ENCODE measurements at regions not wholly inside any gene's neighbourhood (a gene's known extent, or its start where the extent isn't known, plus 50 kb on each side); places are given as distances from the start of the nearest gene placed in this dataset.

- no peak for TF ChIP-seq POLR2AphosphoS5 (IDR thresholded peaks at IDR 0.05; ENCODE audit: low read depth, low read length)
- no peak for TF ChIP-seq FOXJ3 (CRISPR knock-in tag; IDR thresholded peaks at IDR 0.05)
- no peak for TF ChIP-seq RCOR1 (IDR thresholded peaks at IDR 0.05; ENCODE audit: low read length)
- TF ChIP-seq ZBTB33 (IDR thresholded peaks at IDR 0.05; ENCODE audit: borderline replicate concordance, low read depth): no peak
- TF ChIP-seq MAX (IDR thresholded peaks at IDR 0.05; ENCODE audit: low read depth): no peak
- no peak for TF ChIP-seq CTCF (IDR thresholded peaks at IDR 0.05)
- TF ChIP-seq EP300 (IDR thresholded peaks at IDR 0.05; ENCODE audit: borderline replicate concordance in 1 of 2, low read depth in 1 of 2, low read length in 1 of 2): no peak
- TF ChIP-seq RAD21 (IDR thresholded peaks at IDR 0.05; ENCODE audit: low read length): no peak
- no peak for TF ChIP-seq GABPA (IDR thresholded peaks at IDR 0.05; ENCODE audit: low read depth)
- TF ChIP-seq MXI1 (IDR thresholded peaks at IDR 0.05; ENCODE audit: low read depth, low read length): no peak
- no peak for TF ChIP-seq FOSL2 (IDR thresholded peaks at IDR 0.05; ENCODE audit: borderline replicate concordance, low read depth)
- TF ChIP-seq TAF1 (IDR thresholded peaks at IDR 0.05; ENCODE audit: borderline replicate concordance, low read depth, low read length): no peak
- TF ChIP-seq TEAD4 (IDR thresholded peaks at IDR 0.05; ENCODE audit: borderline replicate concordance, insufficient read depth): no peak
- TF ChIP-seq JUND (IDR thresholded peaks at IDR 0.05): no peak
- no peak for TF ChIP-seq MEF2A (IDR thresholded peaks at IDR 0.05; ENCODE audit: borderline replicate concordance, low read depth)
- TF ChIP-seq RFX5 (IDR thresholded peaks at IDR 0.05; ENCODE audit: low read length): no peak
- no peak overlapping the region for H3K27ac ChIP-seq (ENCODE audit: low read depth in 2 of 2, low read length in 1 of 2)
- H3K79me2 ChIP-seq (ENCODE audit: insufficient read depth): no peaks in the 10 kb centered on the region
- ChIA-PET CTCF (no interaction called here), POLR2A (no interaction called here)
- 64% methylated on average over 4 of the region's 5 CpGs for WGBS (ENCODE audit: low lambda C conversion rate)
- H4K20me1 ChIP-seq (ENCODE audit: insufficient read depth): no peaks in the 10 kb centered on the region
- no peak for DNase-seq
- H3K4me3 ChIP-seq (ENCODE audit: low read depth in 2 of 2, low read length in 1 of 2): no peak overlapping the region
- H3K9me3 ChIP-seq: no peaks in the 10 kb centered on the region
- H3K27me3 ChIP-seq (ENCODE audit: insufficient read depth): no peaks in the 10 kb centered on the region; the same call in 1 of the 2 replicates
- H3K4me2 ChIP-seq: no peak overlapping the region
- no peak overlapping the region for H3K9ac ChIP-seq
- H3K4me1 ChIP-seq (ENCODE audit: control insufficient read depth in 1 of 2, insufficient read depth in 2 of 2, low read depth in 1 of 2, low read length in 1 of 2): no peaks in the 10 kb centered on the region; a peak in 1 of 4 replicates
- no peak overlapping the region for H2AFZ ChIP-seq (ENCODE audit: low read depth)
- no peaks in the 10 kb centered on the region for H3F3A ChIP-seq (replicated peaks; ENCODE audit: insufficient read depth)
- no peaks in the 10 kb centered on the region for H3K36me3 ChIP-seq (replicated peaks in 1 of 2; ENCODE audit: control insufficient read depth in 1 of 2, insufficient read depth in 2 of 2, low read length in 1 of 2)
- no peaks in the 10 kb centered on the region for H3K9me2 ChIP-seq
Measured at GRCh38 chr3:43926055-43926454, 235.3 kb downstream of the ABHD5 start.

- H3F3A ChIP-seq (replicated peaks; ENCODE audit: insufficient read depth): no peaks in the 10 kb centered on the region
- H3K4me1 ChIP-seq (ENCODE audit: control insufficient read depth in 1 of 2, insufficient read depth in 2 of 2, low read depth in 1 of 2, low read length in 1 of 2): no peaks in the 10 kb centered on the region
- peak; percentile 20 for DNase-seq
- no peaks in the 10 kb centered on the region; the same call in 1 of the 2 replicates for H3K27me3 ChIP-seq (ENCODE audit: insufficient read depth)
- no peak overlapping the region for H3K4me3 ChIP-seq (ENCODE audit: low read depth in 2 of 2, low read length in 1 of 2)
- whole genome bisulfite sequencing (ENCODE audit: low lambda C conversion rate): 48% methylated on average over 3 of the region's 3 CpGs
- TF ChIP-seq IRF3 (IDR thresholded peaks at IDR 0.05; ENCODE audit: low read depth, low read length) (no peak), TAF1 (IDR thresholded peaks at IDR 0.05; ENCODE audit: borderline replicate concordance, low read depth, low read length) (no peak), EZH2phosphoT487 (IDR thresholded peaks at IDR 0.05; ENCODE audit: borderline replicate concordance, low read depth) (no peak), MAX (IDR thresholded peaks at IDR 0.05; ENCODE audit: low read depth) (no peak), RFX5 (IDR thresholded peaks at IDR 0.05; ENCODE audit: low read length) (no peak), MEF2A (IDR thresholded peaks at IDR 0.05; ENCODE audit: borderline replicate concordance, low read depth) (no peak), SIN3A (IDR thresholded peaks at IDR 0.05; ENCODE audit: borderline replicate concordance, low read depth, low read length) (no peak), SMC3 (IDR thresholded peaks at IDR 0.05; ENCODE audit: low read depth, low read length) (no peak)
- POLR2A ChIA-PET: no interaction called here
- no peaks in the 10 kb centered on the region for H3K79me2 ChIP-seq (ENCODE audit: insufficient read depth)
- CTCF ChIA-PET: no interaction called here
- H3K4me2 ChIP-seq: no peak overlapping the region
- no peak overlapping the region for H2AFZ ChIP-seq (ENCODE audit: low read depth)
- no peaks in the 10 kb centered on the region for H3K9me2 ChIP-seq
- no peak overlapping the region for H3K27ac ChIP-seq (ENCODE audit: low read depth in 2 of 2, low read length in 1 of 2)
- no peaks in the 10 kb centered on the region for H3K36me3 ChIP-seq (replicated peaks in 1 of 2; ENCODE audit: control insufficient read depth in 1 of 2, insufficient read depth in 2 of 2, low read length in 1 of 2)
- H3K9ac ChIP-seq: no peak overlapping the region
- no peaks in the 10 kb centered on the region for H4K20me1 ChIP-seq (ENCODE audit: insufficient read depth)
- H3K9me3 ChIP-seq: no peaks in the 10 kb centered on the region
Measured at GRCh38 chr3:43932921-43933320, 242.2 kb downstream of the ABHD5 start.
